GM23338 (cell line): ENCODE measurements at regions not wholly inside any gene's neighbourhood (a gene's known extent, or its start where the extent isn't known, plus 50 kb on each side); places are given as distances from the start of the nearest gene placed in this dataset.

ENCODE experiments used
- ATAC-seq: fragments of 200-7000 bp; cut with Tn5 transposase; 3 replicates; pipeline ENCODE4 v1.9.1; 2020
- DNase-seq: peaks from one replicate; pipeline ENCODE4 v3.0.0-alpha.2; 2015; ENCODE audit warnings: low spot score
- H2AFZ ChIP-seq: fragments of 200-600 bp; sonication (generic); 2 replicates; pipeline ENCODE4 v1.8.0; 2016; ENCODE audit warnings: antibody characterized with exemption, mild to moderate bottlenecking, moderate library complexity
- H3F3A ChIP-seq: fragments of 200-600 bp; sonication (generic); replicated peaks from 2 replicates; pipeline ENCODE4 v1.8.0; 2017; ENCODE audit warnings: antibody characterized with exemption, mixed run types, low read depth
- H3K27ac ChIP-seq: fragments of 200-600 bp; sonication (generic); 2 replicates; pipeline ENCODE4 v1.6.1; 2016; ENCODE audit warnings: low read depth
- H3K27me3 ChIP-seq: fragments of 200-600 bp; sonication (generic); 2 replicates; pipeline ENCODE4 v1.8.0; 2016; ENCODE audit warnings: mild to moderate bottlenecking, mixed run types, moderate library complexity; ENCODE audit not compliant: insufficient read depth
- H3K36me3 ChIP-seq: fragments of 200-600 bp; sonication (generic); 2 replicates; pipeline ENCODE4 v1.8.0; 2016; ENCODE audit warnings: mild to moderate bottlenecking; ENCODE audit not compliant: insufficient read depth
- H3K4me1 ChIP-seq: fragments of 200-600 bp; sonication (generic); 2 replicates; pipeline ENCODE4 v1.8.0; 2016; ENCODE audit warnings: mild to moderate bottlenecking, moderate library complexity; ENCODE audit not compliant: insufficient read depth
- H3K4me2 ChIP-seq: fragments of 200-600 bp; sonication (generic); 2 replicates; pipeline ENCODE4 v1.7.1; 2017; ENCODE audit warnings: mixed run types
- H3K4me3 ChIP-seq: fragments of 200-600 bp; sonication (generic); 2 replicates; pipeline ENCODE4 v1.6.1; 2016; ENCODE audit warnings: mixed run types
- H3K79me2 ChIP-seq: fragments of 200-600 bp; sonication (generic); replicated peaks from 2 replicates; pipeline ENCODE4 v1.8.0; 2017; ENCODE audit warnings: mild to moderate bottlenecking; ENCODE audit not compliant: insufficient read depth
- H3K9me2 ChIP-seq: fragments of 200-600 bp; sonication (generic); 2 replicates; pipeline ENCODE4 v1.8.0; 2017; ENCODE audit not compliant: insufficient read depth
- H4K20me1 ChIP-seq: fragments of 200-600 bp; sonication (generic); replicated peaks from 2 replicates; pipeline ENCODE4 v1.8.0; 2017; ENCODE audit warnings: mild to moderate bottlenecking; ENCODE audit not compliant: insufficient read depth
- H3K27ac Mint-ChIP-seq: 2 replicates; pipeline ENCODE4 v1.8.0; 2020; ENCODE audit warnings: inconsistent platforms, mild to moderate bottlenecking, moderate library complexity, mixed read lengths
- H3K27me3 Mint-ChIP-seq: 3 replicates; pipeline ENCODE4 v1.8.0; 2022; ENCODE audit warnings: low read depth, mild to moderate bottlenecking, moderate library complexity, mixed read lengths, inconsistent platforms; ENCODE audit not compliant: insufficient read depth, poor library complexity
- H3K36me3 Mint-ChIP-seq: 3 replicates; pipeline ENCODE4 v1.8.0; 2021; ENCODE audit warnings: low read depth, mild to moderate bottlenecking, inconsistent platforms, moderate library complexity, mixed read lengths
- H3K4me1 Mint-ChIP-seq: 3 replicates; pipeline ENCODE4 v1.8.0; 2020; ENCODE audit warnings: mild to moderate bottlenecking, inconsistent platforms, mixed read lengths
- H3K4me3 Mint-ChIP-seq: 3 replicates; pipeline ENCODE4 v1.8.0; 2021; ENCODE audit warnings: moderate library complexity, mild to moderate bottlenecking, inconsistent platforms, mixed read lengths
- H3K9me3 Mint-ChIP-seq: 3 replicates; pipeline ENCODE4 v1.8.0; 2020; ENCODE audit warnings: moderate library complexity, mild to moderate bottlenecking, inconsistent platforms, mixed read lengths
- CREB1 ChIP-seq: fragments of 250-450 bp; sonication (Bioruptor Pico); IDR thresholded peaks from 2 replicates; pipeline ENCODE4 v1.5.0; 2020; ENCODE audit warnings: low read depth, mild to moderate bottlenecking, moderate library complexity
- CTCF ChIP-seq, 2 experiments: fragments of 200-600 bp in 1 of 2; sonication (generic) in 1 of 2; conservative IDR thresholded peaks; 2 replicates each; pipeline versions ENCODE4 v1.5.1 to v1.6.1; 2016 to 2017; ENCODE audit warnings: antibody characterized with exemption in 2 of 2, low read depth in 2 of 2, mild to moderate bottlenecking in 2 of 2, moderate library complexity in 1 of 2
- EZH2 ChIP-seq: fragments of 200-600 bp; sonication (generic); IDR thresholded peaks from one replicate; pipeline ENCODE4 v1.8.0; 2017; ENCODE audit warnings: antibody characterized with exemption, mild to moderate bottlenecking, low read depth; ENCODE audit not compliant: unreplicated experiment
- EZH2phosphoT487 ChIP-seq: fragments of 200-600 bp; sonication (generic); IDR thresholded peaks from one replicate; pipeline ENCODE4 v1.8.1; 2018; ENCODE audit warnings: antibody characterized with exemption; ENCODE audit not compliant: unreplicated experiment
- JUNB ChIP-seq: IDR thresholded peaks from one replicate; pipeline ENCODE4 v1.6.1; 2016; ENCODE audit warnings: antibody characterized with exemption; ENCODE audit not compliant: unreplicated experiment
- REST ChIP-seq: IDR thresholded peaks from one replicate; pipeline ENCODE4 v1.6.1; 2018; ENCODE audit warnings: antibody characterized with exemption; ENCODE audit not compliant: unreplicated experiment
- ZNF114 ChIP-seq: fragments of 250-450 bp; sonication (Bioruptor Pico); IDR thresholded peaks from 2 replicates; pipeline ENCODE4 v1.5.0; 2020; ENCODE audit warnings: mild to moderate bottlenecking, moderate library complexity
- ZNF331 ChIP-seq: fragments of 250-450 bp; sonication (Bioruptor Pico); IDR thresholded peaks from 2 replicates; pipeline ENCODE4 v1.5.0; 2020; ENCODE audit warnings: low read depth, mild to moderate bottlenecking, moderate library complexity

GRCh38 chr2:128607911-128608506 lies 289.3 kb upstream of the HS6ST1 start:
- Mint-ChIP-seq H3K27me3 (peaks cover 10% of the 10 kb centered on the region), H3K36me3 (no peaks in the 10 kb centered on the region), H3K9me3 (no peaks in the 10 kb centered on the region), H3K4me1 (peaks cover 4% of the 10 kb centered on the region; the same call in 2 of the 3 replicates), H3K27ac (no peak overlapping the region), H3K4me3 (no peak overlapping the region)
- TF ChIP-seq EZH2 (no peak), EZH2phosphoT487 (no peak), CREB1 (CRISPR knock-in tag) (no peak)
- no peaks in the 10 kb centered on the region for H3K27me3 ChIP-seq
- ATAC-seq (no peak; the same call in none of the 3 replicates), DNase-seq (no peak)
- peaks cover 8% of the 10 kb centered on the region for H3K4me1 ChIP-seq
- no peaks in the 10 kb centered on the region for H3K9me2 ChIP-seq
- H3K36me3 ChIP-seq = no peaks in the 10 kb centered on the region
- H3K79me2 ChIP-seq = no peaks in the 10 kb centered on the region
- H3F3A ChIP-seq = no peaks in the 10 kb centered on the region
- H3K4me2 ChIP-seq = no peak overlapping the region
- no peaks in the 10 kb centered on the region for H4K20me1 ChIP-seq
- peak overlapping the region; percentile 52; the same call in 1 of the 2 replicates for H2AFZ ChIP-seq
- H3K4me3 ChIP-seq = no peak overlapping the region
- H3K27ac ChIP-seq = no peak overlapping the region

GRCh38 chr2:128608921-128609880 lies 290.5 kb upstream of the HS6ST1 start:
- Histone ChIP-seq H3K4me3 (no peak overlapping the region), H3F3A (no peaks in the 10 kb centered on the region), H3K27me3 (no peaks in the 10 kb centered on the region), H3K27ac (no peak overlapping the region), H2AFZ (no peak overlapping the region), H3K36me3 (no peaks in the 10 kb centered on the region), H3K4me1 (peaks cover 8% of the 10 kb centered on the region), H3K4me2 (no peak overlapping the region), H3K9me2 (no peaks in the 10 kb centered on the region), H4K20me1 (no peaks in the 10 kb centered on the region), H3K79me2 (no peaks in the 10 kb centered on the region)
- Mint-ChIP-seq H3K9me3 (0 out of 3 replicates have a peak, but pooled peaks cover under 1% of the 10 kb centered on the region), H3K4me3 (no peak overlapping the region), H3K27ac (no peak overlapping the region; the same call in 1 of the 2 replicates), H3K27me3 (peaks cover 6% of the 10 kb centered on the region), H3K36me3 (no peaks in the 10 kb centered on the region), H3K4me1 (peaks cover 4% of the 10 kb centered on the region; the same call in 2 of the 3 replicates)
- DNase-seq (no peak), ATAC-seq (no peak)
- TF ChIP-seq ZNF114 (no peak), CTCF (conservative IDR thresholded peaks at IDR 0.05; ENCODE audit: low read depth in 2 of 2) (0 out of 4 replicates have a peak, but pooled peaks of 1 of the 2 experiments have one; percentile 12)

GRCh38 chr2:128610496-128610895 lies 291.8 kb upstream of the HS6ST1 start:
- H3F3A ChIP-seq = no peaks in the 10 kb centered on the region
- DNase-seq = no peak
- H3K4me1 Mint-ChIP-seq = peaks cover 4% of the 10 kb centered on the region; the same call in 2 of the 3 replicates
- no peak overlapping the region for H2AFZ ChIP-seq
- no peaks in the 10 kb centered on the region for H3K36me3 Mint-ChIP-seq
- no peak overlapping the region for H3K4me3 Mint-ChIP-seq
- H3K27ac ChIP-seq = no peak overlapping the region
- peaks cover 8% of the 10 kb centered on the region for H3K4me1 ChIP-seq
- H3K27ac Mint-ChIP-seq = no peak overlapping the region
- H4K20me1 ChIP-seq = no peaks in the 10 kb centered on the region
- no peak for ATAC-seq
- H3K9me3 Mint-ChIP-seq = peaks cover 9% of the 10 kb centered on the region; the same call in 1 of the 3 replicates
- H3K27me3 ChIP-seq = no peaks in the 10 kb centered on the region
- no peaks in the 10 kb centered on the region for H3K36me3 ChIP-seq
- H3K79me2 ChIP-seq = no peaks in the 10 kb centered on the region
- no peak overlapping the region for H3K4me2 ChIP-seq
- H3K4me3 ChIP-seq = no peak overlapping the region
- peaks cover 2% of the 10 kb centered on the region for H3K27me3 Mint-ChIP-seq
- no peaks in the 10 kb centered on the region for H3K9me2 ChIP-seq
- TF ChIP-seq CREB1 (CRISPR knock-in tag) (no peak), JUNB (no peak), EZH2phosphoT487 (no peak), EZH2 (no peak), ZNF331 (CRISPR knock-in tag) (no peak), REST (no peak)
